ENCODE measurements at regions not wholly inside any gene's neighbourhood (a gene's known extent, or its start where the extent isn't known, plus 50 kb on each side); places are given as distances from the start of the nearest gene placed in this dataset.
A peak's percentile ranks its signal among the peaks of the same experiment; 100 is the strongest.

DNA sequence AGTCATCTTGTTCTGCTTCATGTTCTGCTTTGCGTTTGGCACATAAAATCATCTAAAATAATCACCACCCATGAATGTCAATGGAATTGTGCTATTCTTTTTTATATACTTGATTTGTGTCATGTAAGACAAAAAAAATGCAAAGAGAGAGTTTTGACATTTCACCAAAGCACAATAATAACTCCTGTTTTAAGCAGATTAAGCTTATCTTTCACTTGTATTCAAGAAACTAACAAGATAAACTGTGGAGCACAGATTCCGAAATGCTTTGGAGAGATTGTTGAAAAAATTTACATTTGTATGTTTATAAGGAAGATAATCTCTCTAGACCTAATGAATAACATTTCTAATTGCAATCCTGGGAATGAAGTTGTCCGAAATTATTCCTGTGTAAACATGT is 225.1 kb upstream of the ANXA10 start:
- no peak for TF ChIP-seq ZNF274 (IDR thresholded peaks at IDR 0.05; ENCODE audit: low read depth, low read length)
- no peak for TF ChIP-seq ZFX (IDR thresholded peaks at IDR 0.05)
- TF ChIP-seq POLR2A (IDR thresholded peaks at IDR 0.05; ENCODE audit: borderline replicate concordance, extremely low read depth, insufficient read depth, insufficient read length) = no peak
- no peak for TF ChIP-seq CBX3 (IDR thresholded peaks at IDR 0.05; ENCODE audit: low read depth)
- no peak for TF ChIP-seq EGR1 (IDR thresholded peaks at IDR 0.05; ENCODE audit: low read depth)
- Histone ChIP-seq H4K20me1 (ENCODE audit: insufficient read depth) (no peaks in the 10 kb centered on the region), H2AFZ (ENCODE audit: low read depth, low read length, poor library complexity, severe bottlenecking) (no peak overlapping the region), H3K4me2 (ENCODE audit: low read length) (no peak overlapping the region), H3K27ac (ENCODE audit: low read depth, low read length) (no peak overlapping the region), H3K27me3 (ENCODE audit: insufficient read depth, low read length) (no peaks in the 10 kb centered on the region), H3K9me2 (ENCODE audit: insufficient read depth) (no peaks in the 10 kb centered on the region), H3K4me1 (ENCODE audit: control insufficient read depth in 1 of 2, insufficient read depth in 2 of 2, low read length in 2 of 2) (no peaks in the 10 kb centered on the region), H3K9me3 (ENCODE audit: control insufficient read depth in 1 of 2, insufficient read depth in 1 of 2, low read depth in 1 of 2, low read length in 2 of 2) (no peaks in the 10 kb centered on the region), H3K9ac (ENCODE audit: low read length) (no peak overlapping the region), H3K79me2 (ENCODE audit: insufficient read depth, low read length) (no peaks in the 10 kb centered on the region), H3K4me3 (replicated peaks in 1 of 2; ENCODE audit: low read depth in 1 of 2, low read length in 2 of 2) (no peak overlapping the region), H3K36me3 (ENCODE audit: control insufficient read depth in 1 of 2, insufficient read depth in 2 of 2, low read length in 2 of 2) (no peaks in the 10 kb centered on the region)
- ChIA-PET POLR2A (no interaction called here), CTCF (no interaction called here), RAD21 (ENCODE audit: low non-redundant PET in 1 of 2, low total read pairs in 2 of 2, uncharacterized antibody in 2 of 2, unreplicated experiment in 2 of 2) (no interaction called here)
- BruUV-seq (replicated peaks) = no TSS peak
- no peak for ATAC-seq
- no peak for DNase-seq (ENCODE audit: low read depth, low spot score)
- intact Hi-C loops (cut with micrococcal nuclease) = no loop called here

DNA sequence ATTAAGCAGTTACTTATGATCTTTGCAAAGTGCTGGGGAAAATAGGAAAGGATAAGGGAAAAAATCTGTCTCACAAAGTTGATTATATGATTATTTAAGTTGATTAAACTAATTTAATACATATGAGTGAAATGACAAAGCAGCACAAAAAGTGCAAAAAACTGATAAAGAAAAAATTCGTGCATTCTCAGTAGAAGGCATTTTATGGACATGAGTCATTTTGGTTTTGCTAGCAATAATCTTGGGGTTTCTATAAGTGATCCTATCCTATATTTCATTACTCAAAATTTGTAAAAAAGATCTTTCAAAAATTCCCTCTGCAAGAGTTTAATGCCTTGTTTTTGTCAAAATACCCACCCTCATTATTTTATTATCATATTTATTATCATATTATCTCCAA is 224.2 kb upstream of the ANXA10 start:
- Histone ChIP-seq H3K27ac (ENCODE audit: low read depth, low read length) (no peak overlapping the region), H3K36me3 (ENCODE audit: control insufficient read depth in 1 of 2, insufficient read depth in 2 of 2, low read length in 2 of 2) (no peaks in the 10 kb centered on the region), H3K4me3 (replicated peaks in 1 of 2; ENCODE audit: low read depth in 1 of 2, low read length in 2 of 2) (no peak overlapping the region), H4K20me1 (ENCODE audit: insufficient read depth) (no peaks in the 10 kb centered on the region), H3K4me1 (ENCODE audit: control insufficient read depth in 1 of 2, insufficient read depth in 2 of 2, low read length in 2 of 2) (no peaks in the 10 kb centered on the region), H2AFZ (ENCODE audit: low read depth, low read length, poor library complexity, severe bottlenecking) (peak overlapping the region; percentile 34), H3K9ac (ENCODE audit: low read length) (no peak overlapping the region), H3K9me2 (ENCODE audit: insufficient read depth) (no peaks in the 10 kb centered on the region), H3K4me2 (ENCODE audit: low read length) (no peak overlapping the region), H3K79me2 (ENCODE audit: insufficient read depth, low read length) (no peaks in the 10 kb centered on the region), H3K9me3 (ENCODE audit: control insufficient read depth in 1 of 2, insufficient read depth in 1 of 2, low read depth in 1 of 2, low read length in 2 of 2) (no peaks in the 10 kb centered on the region), H3K27me3 (ENCODE audit: insufficient read depth, low read length) (no peaks in the 10 kb centered on the region)
- CTCF ChIA-PET = no interaction called here
- intact Hi-C loops (cut with micrococcal nuclease) = no loop called here
- POLR2A ChIA-PET = no interaction called here
- RAD21 ChIA-PET (ENCODE audit: low non-redundant PET in 1 of 2, low total read pairs in 2 of 2, uncharacterized antibody in 2 of 2, unreplicated experiment in 2 of 2) = no interaction called here
- no peak for ATAC-seq
- no peak for TF ChIP-seq FOSL1 (IDR thresholded peaks at IDR 0.05; ENCODE audit: low read depth)
- no peak for TF ChIP-seq RAD21 (IDR thresholded peaks at IDR 0.05; ENCODE audit: low read depth)
- TF ChIP-seq POLR2A (IDR thresholded peaks at IDR 0.05; ENCODE audit: borderline replicate concordance, extremely low read depth, insufficient read depth, insufficient read length) = no peak
- no peak for TF ChIP-seq ZFX (IDR thresholded peaks at IDR 0.05)
- TF ChIP-seq CBX3 (IDR thresholded peaks at IDR 0.05; ENCODE audit: low read depth) = no peak
- no peak for TF ChIP-seq SRF (IDR thresholded peaks at IDR 0.05; ENCODE audit: low read depth)
- TF ChIP-seq TCF7L2 (IDR thresholded peaks at IDR 0.05; ENCODE audit: borderline replicate concordance, extremely low read depth, insufficient read depth, insufficient read length) = no peak
- TF ChIP-seq ELF1 (IDR thresholded peaks at IDR 0.05; ENCODE audit: borderline replicate concordance, low read depth) = no peak
- no peak for TF ChIP-seq EZH2phosphoT487 (IDR thresholded peaks at IDR 0.05; ENCODE audit: borderline replicate concordance)
- no peak for TF ChIP-seq SP1 (IDR thresholded peaks at IDR 0.05; ENCODE audit: low read depth)
- no peak for TF ChIP-seq JUND (IDR thresholded peaks at IDR 0.05)
- DNase-seq (ENCODE audit: low read depth, low spot score) = no peak
- BruUV-seq (replicated peaks) = no TSS peak

Data from HCT116 (cell line).